Hematopoietic multipotent progenitor cell treated with erythropoietin and hydrocortisone succinate and interleukin-3 and kit ligand, for 15 days (in vitro differentiated cells): ENCODE measurements at regions not wholly inside any gene's neighbourhood (a gene's known extent, or its start where the extent isn't known, plus 50 kb on each side); places are given as distances from the start of the nearest gene placed in this dataset.
"Not testable (repeated sequence)": the region's sequence is repeated elsewhere in the genome, so short reads cannot be mapped to it uniquely, and the experiment has no call there.

Experiments
- DNase-seq: peaks from one replicate; pipeline ENCODE4 v3.0.0-alpha.2; 2015; ENCODE audit warnings: low spot score

- no peak for DNase-seq
These were observed 265.7 kb downstream of the SHOX start for GRCh38 chrX:896256-896655.

DNA sequence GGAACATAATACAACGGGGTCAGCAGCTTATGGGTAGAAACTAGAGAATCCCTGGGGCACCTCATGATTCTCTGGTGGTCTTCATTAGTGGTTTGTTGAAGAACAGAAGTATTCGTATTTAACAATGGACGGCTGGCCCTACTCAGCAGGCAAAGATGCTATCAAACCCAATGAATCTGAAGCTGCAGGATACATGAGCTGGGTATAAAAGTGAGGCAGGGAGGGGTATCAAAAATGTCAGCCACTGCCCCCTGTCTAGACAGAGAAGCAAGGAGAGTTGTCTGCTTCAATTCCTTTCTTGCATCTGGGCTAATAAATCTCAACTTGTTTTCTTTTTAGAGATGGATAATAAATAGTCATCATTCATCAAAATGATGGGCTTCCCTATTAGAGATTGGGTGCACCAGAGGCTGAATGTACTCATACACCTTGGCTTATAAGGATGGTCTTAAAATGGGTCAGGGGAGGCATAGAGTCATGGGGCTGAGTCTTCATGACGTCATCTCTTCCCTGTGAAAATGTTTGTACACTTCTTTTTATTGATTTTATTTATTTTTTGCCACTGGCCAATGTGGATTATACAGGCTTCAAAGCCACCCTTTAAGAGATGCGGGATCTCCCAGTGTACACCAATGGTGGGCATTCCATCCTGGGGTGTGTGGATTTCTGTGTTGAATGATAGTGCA is 259.5 kb downstream of the SHOX start:
- DNase-seq = no peak

DNA sequence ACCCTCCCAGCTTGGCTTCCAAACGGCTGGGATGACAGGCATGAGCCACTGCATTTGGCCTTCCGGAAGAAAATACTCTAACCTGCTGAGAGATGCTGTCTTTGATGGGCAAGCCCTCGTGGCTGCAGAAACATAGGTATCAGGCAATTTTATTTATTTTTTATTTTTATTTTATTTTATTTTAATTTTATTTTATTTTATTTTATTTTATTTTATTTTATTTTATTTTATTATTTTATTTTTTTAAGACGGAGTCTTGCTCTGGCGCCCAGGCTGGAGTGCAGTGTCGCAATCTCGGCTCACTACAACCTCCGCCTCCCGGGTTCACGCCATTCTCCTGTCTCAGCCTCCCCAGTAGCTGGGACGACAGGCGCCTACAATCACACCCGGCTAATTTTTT is 257.1 kb downstream of the SHOX start:
- not testable (repeated sequence) for DNase-seq

DNA sequence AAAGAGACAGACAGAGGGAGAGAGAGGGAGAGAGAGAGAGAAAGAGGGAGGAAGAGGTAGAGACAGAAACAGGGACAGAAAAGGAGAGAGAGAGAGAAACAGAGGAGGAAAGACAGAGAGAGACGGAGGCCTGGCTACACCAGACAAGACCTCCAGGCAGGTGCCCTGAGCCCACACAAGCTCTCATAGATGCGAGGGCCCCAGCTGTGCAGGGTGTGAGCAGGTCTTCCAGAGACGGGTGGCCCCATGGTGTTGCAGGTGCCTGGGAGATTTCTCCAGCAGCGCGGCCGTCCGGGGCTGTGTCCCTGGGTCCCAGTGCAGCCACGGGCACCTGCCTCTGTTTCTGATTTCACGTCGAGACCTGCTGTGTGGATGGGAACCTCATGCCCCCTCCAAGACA is 253.0 kb downstream of the SHOX start:
- DNase-seq = no peak

DNA sequence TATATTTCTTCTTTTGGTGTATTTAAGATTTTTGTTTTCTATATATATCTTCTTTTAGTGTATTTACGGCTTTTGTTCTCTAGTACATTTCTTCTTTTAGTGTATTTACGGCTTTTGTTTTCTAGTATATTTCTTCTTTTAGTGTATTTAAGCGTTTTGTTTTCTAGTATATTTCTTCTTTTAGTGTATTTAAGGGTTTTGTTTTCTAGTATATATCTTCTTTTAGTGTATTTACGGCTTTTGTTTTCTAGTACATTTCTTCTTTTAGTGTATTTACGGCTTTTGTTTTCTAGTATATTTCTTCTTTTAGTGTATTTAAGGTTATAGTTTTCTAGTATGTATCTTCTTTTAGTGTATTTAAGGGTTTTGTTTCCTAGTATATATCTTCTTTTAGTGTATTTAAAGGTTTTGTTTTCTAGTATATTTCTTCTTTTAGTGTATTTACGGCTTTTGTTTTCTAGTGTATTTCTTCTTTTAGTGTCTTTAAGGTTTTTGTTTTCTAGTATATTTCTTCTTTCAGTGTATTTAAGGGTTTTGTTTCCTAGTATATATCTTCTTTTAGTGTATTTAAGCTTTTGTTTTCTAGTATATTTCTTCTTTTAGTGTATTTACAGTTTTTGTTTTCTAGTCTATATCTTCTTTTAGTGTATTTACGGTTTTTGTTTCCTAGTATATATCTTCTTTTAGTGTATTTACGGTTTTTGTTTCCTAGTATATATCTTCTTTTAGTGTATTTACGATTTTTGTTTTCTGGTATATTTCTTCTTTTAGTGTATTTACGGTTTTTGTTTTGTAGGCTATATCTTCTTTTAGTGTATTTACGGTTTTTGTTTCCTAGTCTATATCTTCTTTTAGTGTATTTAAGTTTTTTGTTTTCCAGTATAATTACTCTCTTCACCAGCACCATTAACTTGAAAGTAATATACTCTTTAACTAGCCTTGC is 249.4 kb downstream of the SHOX start:
- not testable (repeated sequence) for DNase-seq

GRCh38 chrX:874061-874460 is 243.5 kb downstream of the SHOX start:
- no peak for DNase-seq

DNA sequence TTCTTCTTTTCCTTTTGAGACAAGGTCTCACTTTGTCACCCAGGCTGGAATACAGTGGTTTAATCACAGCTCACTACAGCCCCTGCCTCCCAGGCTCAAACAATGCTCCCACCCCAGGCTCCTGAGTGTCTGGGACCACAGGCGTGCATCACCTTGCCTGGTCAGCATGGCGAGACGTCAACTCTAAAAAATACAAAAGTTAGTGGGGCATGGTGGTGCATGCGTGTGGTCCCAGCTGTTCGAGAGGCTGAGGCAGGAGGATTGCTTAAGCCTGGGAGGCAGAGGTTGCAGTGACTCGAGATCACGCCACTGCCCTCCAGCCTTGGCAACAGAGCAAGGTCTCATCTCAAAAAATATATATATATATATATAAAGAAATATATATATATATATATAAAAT is 242.4 kb downstream of the SHOX start:
- no peak for DNase-seq

GRCh38 chrX:872090-872489 is 241.5 kb downstream of the SHOX start:
- no peak for DNase-seq

DNA sequence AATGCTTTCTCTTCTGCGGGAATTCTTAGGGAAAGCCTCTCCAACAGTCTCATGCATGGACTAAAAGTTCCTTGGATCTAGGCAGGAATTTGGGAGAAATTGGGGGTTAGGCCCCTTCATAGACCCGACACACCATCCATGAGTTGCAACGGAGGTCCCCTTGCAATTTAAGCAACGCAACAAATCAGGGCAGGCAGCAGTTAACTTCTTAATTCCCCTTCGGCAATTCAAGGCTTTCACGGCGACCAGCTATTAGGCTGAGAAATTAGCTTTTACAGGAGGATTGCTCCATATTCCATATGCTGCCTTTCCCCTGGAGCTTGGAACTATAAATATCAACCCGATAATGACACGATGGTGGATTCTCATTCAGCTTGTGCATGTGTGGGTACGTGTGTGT is 241.0 kb downstream of the SHOX start:
- DNase-seq = no peak

DNA sequence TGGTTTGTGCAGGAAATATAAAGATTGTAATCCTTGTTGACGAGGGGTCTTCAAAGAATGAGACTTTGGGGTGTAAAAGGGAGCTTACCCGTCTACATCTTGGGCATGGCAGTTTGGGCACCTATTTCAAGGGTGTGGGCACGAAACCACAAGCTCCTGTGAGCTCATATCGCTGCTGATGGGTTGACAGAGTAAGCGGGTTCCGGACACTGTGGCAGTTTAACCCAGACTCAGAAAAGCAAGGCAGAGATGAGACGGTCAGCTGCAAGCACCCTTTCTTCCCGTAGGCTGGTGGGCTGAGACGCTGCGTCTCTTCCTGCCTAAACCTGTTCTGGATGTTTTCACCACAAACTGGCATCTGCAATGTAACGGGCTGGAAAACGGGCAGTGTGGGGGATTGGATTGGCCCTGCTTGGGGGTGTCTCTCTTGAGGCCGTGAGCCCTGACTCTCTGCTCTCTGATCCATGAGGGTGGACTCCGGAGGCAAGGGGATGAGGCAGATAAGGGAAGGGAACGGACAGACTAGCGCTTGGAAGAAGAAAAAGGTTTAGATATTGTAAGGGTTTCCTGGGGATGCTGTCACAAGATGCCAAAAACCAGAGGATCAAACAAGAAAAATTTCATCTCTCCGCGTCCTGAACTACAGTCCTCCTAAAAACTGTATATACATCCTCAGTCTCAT is 237.5 kb downstream of the SHOX start:
- no peak for DNase-seq

DNA sequence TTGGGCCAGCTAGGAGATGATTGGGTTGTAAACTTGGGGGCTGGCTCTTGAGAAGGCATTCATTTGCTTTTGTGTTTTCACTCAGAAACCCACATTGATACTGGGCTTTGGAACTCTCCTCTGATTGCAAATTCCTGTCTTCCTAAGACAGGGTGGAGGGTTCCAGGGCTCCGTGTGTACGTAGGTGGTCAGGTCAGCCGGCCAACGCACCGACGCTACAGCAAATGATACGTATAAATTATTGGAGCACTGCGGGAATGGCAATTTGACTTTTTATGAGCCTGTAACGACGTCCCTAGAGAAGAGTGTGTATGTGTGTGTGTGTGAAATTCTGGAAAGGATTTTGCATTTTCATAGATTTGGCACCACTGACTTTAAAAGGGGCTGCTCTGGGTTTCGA is 236.9 kb downstream of the SHOX start:
- no peak for DNase-seq

DNA sequence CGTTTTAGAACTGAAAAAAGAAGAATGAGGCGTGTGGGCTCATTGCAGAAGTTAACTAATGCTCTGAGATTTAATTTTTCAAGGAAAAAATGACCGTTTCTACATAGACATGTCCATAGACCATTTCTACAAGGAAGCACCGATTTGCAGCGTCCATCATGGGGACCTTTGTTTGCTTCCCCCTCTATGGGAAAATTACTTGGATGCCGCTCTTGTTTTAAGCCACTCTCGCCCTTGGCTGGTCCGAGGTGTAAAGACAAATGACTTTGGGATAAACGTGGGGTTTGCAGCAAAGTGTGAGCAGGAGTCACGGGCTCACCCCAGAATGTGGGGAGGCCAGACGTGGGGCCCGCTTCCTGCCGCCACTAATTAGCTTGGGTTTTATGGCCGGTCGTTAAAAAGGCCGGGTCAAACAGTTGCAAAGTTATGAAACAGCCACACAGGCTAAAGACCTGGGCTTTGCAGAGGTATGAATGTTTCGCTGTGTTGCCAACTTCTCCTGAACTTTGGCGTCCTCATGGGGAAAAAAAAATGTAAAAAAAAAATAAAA is 235.9 kb downstream of the SHOX start:
- DNase-seq = no peak

GRCh38 chrX:865422-865821 is 234.8 kb downstream of the SHOX start:
- DNase-seq = no peak

DNA sequence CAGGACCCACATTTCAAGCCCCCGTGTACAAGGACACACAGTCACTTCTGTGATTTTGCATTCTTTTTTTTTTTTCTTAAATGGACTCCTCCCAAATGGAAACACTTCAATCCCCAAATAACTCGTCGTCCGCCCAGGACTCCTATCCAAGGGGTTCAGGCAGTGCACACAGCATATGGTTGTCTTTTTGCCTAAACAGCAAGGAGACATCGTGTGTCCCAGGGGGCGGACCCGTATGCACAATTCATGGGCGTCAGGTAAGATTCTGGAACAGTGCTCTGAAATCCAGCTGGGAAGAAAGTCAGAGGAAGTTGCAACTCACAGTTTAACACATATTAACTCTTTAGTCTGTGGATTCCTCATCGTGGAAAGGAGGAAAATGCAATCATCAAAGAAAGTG is 231.3 kb downstream of the SHOX start:
- no peak for DNase-seq

DNA sequence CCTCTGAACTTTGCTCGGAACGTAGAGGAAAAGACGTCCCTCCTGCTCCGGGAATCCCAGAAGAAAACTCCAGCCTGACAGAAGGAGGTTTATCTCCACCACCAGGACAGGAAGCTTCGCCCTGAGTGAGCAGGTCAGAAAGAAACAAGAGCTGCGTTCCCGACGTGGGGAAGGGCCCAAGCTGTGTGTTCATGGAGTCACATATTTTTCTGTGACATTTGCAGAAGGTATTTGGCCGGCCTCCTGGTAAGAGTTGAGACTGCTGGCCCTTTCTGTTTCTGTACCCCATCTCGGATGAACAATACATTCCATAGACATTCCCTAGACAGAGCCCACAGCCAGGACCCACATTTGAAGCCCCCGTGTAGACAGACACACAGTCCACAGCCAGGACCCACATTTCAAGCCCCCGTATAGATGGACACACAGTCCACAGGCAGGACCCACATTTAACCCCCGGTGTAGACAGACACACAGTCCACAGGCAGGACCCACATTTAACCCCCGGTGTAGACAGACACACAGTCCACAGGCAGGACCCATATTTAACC is 230.8 kb downstream of the SHOX start:
- no peak for DNase-seq

DNA sequence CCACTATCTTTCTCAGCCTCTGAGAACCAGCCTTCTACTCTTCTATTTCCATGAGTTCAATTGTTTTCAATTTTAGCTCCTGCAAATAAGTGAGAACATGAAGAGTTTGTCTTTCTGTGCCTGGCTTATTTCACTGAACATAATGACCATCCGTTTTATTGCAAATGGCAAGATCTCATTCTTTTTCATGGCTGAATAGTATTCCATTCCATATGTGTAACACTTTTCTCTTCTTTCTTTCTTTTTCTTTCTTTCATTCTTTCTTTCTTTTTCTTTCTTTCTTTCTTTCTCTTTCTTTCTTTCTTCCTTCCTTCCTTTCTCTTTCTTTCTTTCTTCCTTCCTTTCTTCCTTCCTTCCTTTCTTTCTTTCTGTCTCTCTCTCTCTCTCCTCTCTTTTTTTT is 228.7 kb downstream of the SHOX start:
- no peak for DNase-seq

GRCh38 chrX:858542-859078 is 228.0 kb downstream of the SHOX start:
- no peak for DNase-seq

DNA sequence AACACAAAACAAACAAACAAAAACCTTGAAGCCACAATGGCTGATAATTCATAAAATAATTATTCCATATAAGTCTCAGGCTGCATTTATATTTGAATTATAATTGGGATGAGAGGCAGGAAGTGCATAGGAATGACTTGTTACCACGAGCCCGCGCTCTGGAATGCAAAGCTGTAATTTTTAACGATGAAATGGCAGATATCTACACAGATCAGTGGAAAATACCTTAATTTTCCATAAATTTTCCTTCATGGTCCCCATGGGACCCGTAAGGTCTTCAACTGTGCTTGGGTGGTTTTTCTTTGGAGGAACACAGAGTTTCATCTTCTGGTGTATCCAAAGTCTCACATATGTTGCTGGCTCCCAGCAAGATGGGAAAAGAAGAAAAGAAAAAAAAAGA is 226.8 kb downstream of the SHOX start:
- DNase-seq = no peak

GRCh38 chrX:856566-857290 is 226.1 kb downstream of the SHOX start:
- DNase-seq = no peak

DNA sequence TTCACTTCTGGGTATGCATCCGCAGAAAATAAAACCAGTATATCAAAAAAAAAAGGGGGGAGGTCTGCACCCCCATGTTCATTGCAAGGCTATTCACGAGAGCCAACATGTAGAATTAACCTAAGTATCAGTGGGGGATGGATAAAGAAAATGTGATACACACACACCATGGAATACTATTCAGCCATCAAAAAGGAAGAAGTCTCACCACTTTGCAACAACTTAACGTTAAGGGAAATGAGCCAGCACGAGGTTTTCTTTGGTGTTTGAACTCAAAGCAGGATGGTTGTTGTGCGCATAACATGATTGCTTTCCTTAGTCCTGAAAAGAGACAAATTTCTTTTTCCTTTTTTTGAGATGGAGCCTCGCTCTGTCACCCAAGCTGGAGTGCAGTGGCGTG is 222.7 kb downstream of the SHOX start:
- no peak for DNase-seq

DNA sequence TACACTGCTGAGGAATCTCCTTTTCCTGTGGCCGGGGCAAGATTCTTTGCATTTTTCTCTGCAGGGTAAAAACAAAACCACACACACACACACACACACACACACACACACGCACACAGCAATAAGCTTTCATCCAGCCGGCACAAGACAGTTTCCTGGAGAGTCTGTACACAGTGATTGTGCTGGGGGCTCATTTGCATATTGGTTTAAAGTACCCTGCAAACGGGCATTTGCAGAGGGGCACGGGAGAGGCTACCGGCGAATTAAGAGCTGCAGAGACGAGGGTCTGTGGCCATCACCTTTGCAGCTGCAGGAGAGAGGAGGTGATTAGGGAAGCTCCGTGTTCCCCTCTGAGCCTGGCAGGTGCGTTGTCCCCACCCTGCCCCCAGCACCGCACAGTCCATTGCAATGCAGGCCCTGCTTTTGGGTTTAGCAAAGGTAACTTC is 219.9 kb downstream of the SHOX start:
- no peak for DNase-seq
